ENCODE measurements at regions not wholly inside any gene's neighbourhood (a gene's known extent, or its start where the extent isn't known, plus 50 kb on each side); places are given as distances from the start of the nearest gene placed in this dataset.
"Not testable (repeated sequence)": the region's sequence is repeated elsewhere in the genome, so short reads cannot be mapped to it uniquely, and the experiment has no call there.

GRCh38 chr12:73585136-73585535, 952.5 kb upstream of the ATXN7L3B start:
- Histone ChIP-seq H3K4me3 (ENCODE audit: low read length) (no peak overlapping the region), H4K20me1 (ENCODE audit: control insufficient read depth, insufficient read depth, low read depth, low read length) (no peaks in the 10 kb centered on the region), H3K4me2 (ENCODE audit: low read length) (no peak overlapping the region), H3K9me3 (ENCODE audit: control insufficient read depth, insufficient read depth, low read length) (no peaks in the 10 kb centered on the region), H3K9me2 (replicated peaks; ENCODE audit: control insufficient read depth, low read length) (no peaks in the 10 kb centered on the region), H3K36me3 (ENCODE audit: control insufficient read depth, low read length) (no peaks in the 10 kb centered on the region), H3K79me2 (ENCODE audit: control insufficient read depth, low read length) (no peaks in the 10 kb centered on the region), H3K4me1 (ENCODE audit: control insufficient read depth, low read length) (no peaks in the 10 kb centered on the region), H3K27me3 (ENCODE audit: control insufficient read depth, low read length) (no peaks in the 10 kb centered on the region), H3K27ac (ENCODE audit: low read depth, low read length) (no peak overlapping the region), H3F3A (ENCODE audit: control insufficient read depth, insufficient read depth) (no peaks in the 10 kb centered on the region)
- TF ChIP-seq EZH2phosphoT487 (IDR thresholded peaks at IDR 0.05; ENCODE audit: borderline replicate concordance, low read length) (no peak), CTCF (IDR thresholded peaks at IDR 0.05; ENCODE audit: low read depth, low read length, poor library complexity, severe bottlenecking) (no peak)

- Histone ChIP-seq H3K9me2 (replicated peaks; ENCODE audit: control insufficient read depth, low read length) (no peaks in the 10 kb centered on the region), H3K9me3 (ENCODE audit: control insufficient read depth, insufficient read depth, low read length) (no peaks in the 10 kb centered on the region)
These were observed 948.4 kb upstream of the ATXN7L3B start for GRCh38 chr12:73589220-73589619.

DNA sequence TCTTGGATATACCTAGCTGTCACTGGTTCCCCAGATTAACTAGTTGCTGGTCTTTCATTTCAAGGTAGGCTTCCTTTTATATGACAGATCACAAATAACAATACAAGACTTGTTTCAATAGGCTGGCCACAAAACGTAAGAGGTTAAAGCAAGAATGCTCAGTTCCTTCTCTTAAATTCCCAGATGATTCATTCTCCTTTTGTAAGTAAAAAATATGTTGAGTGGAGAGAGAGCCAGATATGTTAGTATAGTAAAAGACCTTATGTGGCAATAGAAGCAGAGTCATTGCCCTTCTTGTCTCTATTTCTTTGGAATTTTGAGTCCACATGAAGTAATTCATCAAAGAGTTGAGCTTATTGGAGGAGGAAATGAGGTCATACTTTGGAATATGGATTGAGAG, 939.0 kb upstream of the ATXN7L3B start:
- no peak overlapping the region for H3K4me2 ChIP-seq (ENCODE audit: low read length)
- H3F3A ChIP-seq (ENCODE audit: control insufficient read depth, insufficient read depth) = no peaks in the 10 kb centered on the region
- H3K79me2 ChIP-seq (ENCODE audit: control insufficient read depth, low read length) = no peaks in the 10 kb centered on the region
- no peak overlapping the region for H3K4me3 ChIP-seq (ENCODE audit: low read length)
- no peak for TF ChIP-seq EZH2phosphoT487 (IDR thresholded peaks at IDR 0.05; ENCODE audit: borderline replicate concordance, low read length)
- no peak for TF ChIP-seq CTCF (IDR thresholded peaks at IDR 0.05; ENCODE audit: low read depth, low read length, poor library complexity, severe bottlenecking)
- no peaks in the 10 kb centered on the region for H3K36me3 ChIP-seq (ENCODE audit: control insufficient read depth, low read length)
- H3K9me3 ChIP-seq (ENCODE audit: control insufficient read depth, insufficient read depth, low read length) = no peaks in the 10 kb centered on the region
- no peaks in the 10 kb centered on the region for H3K4me1 ChIP-seq (ENCODE audit: control insufficient read depth, low read length)
- H4K20me1 ChIP-seq (ENCODE audit: control insufficient read depth, insufficient read depth, low read depth, low read length) = no peaks in the 10 kb centered on the region
- no peak overlapping the region for H3K27ac ChIP-seq (ENCODE audit: low read depth, low read length)
- H3K27me3 ChIP-seq (ENCODE audit: control insufficient read depth, low read length) = no peaks in the 10 kb centered on the region
- H3K9me2 ChIP-seq (replicated peaks; ENCODE audit: control insufficient read depth, low read length) = no peaks in the 10 kb centered on the region

More at GRCh38 chr12:73589220-73589619, 948.4 kb upstream of the ATXN7L3B start:
- TF ChIP-seq EZH2phosphoT487 (IDR thresholded peaks at IDR 0.05; ENCODE audit: borderline replicate concordance, low read length) (no peak), CTCF (IDR thresholded peaks at IDR 0.05; ENCODE audit: low read depth, low read length, poor library complexity, severe bottlenecking) (no peak)
- Histone ChIP-seq H3K4me1 (ENCODE audit: control insufficient read depth, low read length) (no peaks in the 10 kb centered on the region), H3K4me2 (ENCODE audit: low read length) (no peak overlapping the region), H3K36me3 (ENCODE audit: control insufficient read depth, low read length) (no peaks in the 10 kb centered on the region), H4K20me1 (ENCODE audit: control insufficient read depth, insufficient read depth, low read depth, low read length) (no peaks in the 10 kb centered on the region), H3K79me2 (ENCODE audit: control insufficient read depth, low read length) (no peaks in the 10 kb centered on the region), H3K27ac (ENCODE audit: low read depth, low read length) (no peak overlapping the region), H3K4me3 (ENCODE audit: low read length) (no peak overlapping the region), H3K27me3 (ENCODE audit: control insufficient read depth, low read length) (no peaks in the 10 kb centered on the region), H3F3A (ENCODE audit: control insufficient read depth, insufficient read depth) (no peaks in the 10 kb centered on the region)

DNA sequence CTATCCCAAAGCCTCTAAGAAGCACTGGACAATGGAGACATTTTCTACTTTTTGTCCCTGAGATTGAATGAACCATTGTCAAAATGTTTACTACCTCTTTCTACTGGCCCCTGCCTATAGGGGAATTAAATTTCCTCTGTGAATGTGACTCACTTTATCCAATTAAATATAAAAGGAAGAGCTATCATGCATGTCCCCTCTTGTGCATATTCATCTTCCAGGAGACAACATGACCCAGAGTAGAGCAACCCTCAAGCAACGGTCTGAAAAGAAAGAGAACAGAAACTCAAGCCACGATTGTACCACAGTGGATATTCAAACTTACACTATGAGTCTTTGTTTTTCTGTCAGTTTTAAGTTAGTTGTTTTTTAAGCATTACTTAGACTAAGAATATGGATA, 938.4 kb upstream of the ATXN7L3B start:
- no peaks in the 10 kb centered on the region for H3K79me2 ChIP-seq (ENCODE audit: control insufficient read depth, low read length)
- no peak overlapping the region for H3K4me2 ChIP-seq (ENCODE audit: low read length)
- H3K9me3 ChIP-seq (ENCODE audit: control insufficient read depth, insufficient read depth, low read length) = no peaks in the 10 kb centered on the region
- no peak overlapping the region for H3K27ac ChIP-seq (ENCODE audit: low read depth, low read length)
- H3F3A ChIP-seq (ENCODE audit: control insufficient read depth, insufficient read depth) = no peaks in the 10 kb centered on the region
- no peak for TF ChIP-seq EZH2phosphoT487 (IDR thresholded peaks at IDR 0.05; ENCODE audit: borderline replicate concordance, low read length)
- no peak for TF ChIP-seq CTCF (IDR thresholded peaks at IDR 0.05; ENCODE audit: low read depth, low read length, poor library complexity, severe bottlenecking)
- no peaks in the 10 kb centered on the region for H3K4me1 ChIP-seq (ENCODE audit: control insufficient read depth, low read length)
- H3K4me3 ChIP-seq (ENCODE audit: low read length) = no peak overlapping the region
- no peaks in the 10 kb centered on the region for H4K20me1 ChIP-seq (ENCODE audit: control insufficient read depth, insufficient read depth, low read depth, low read length)
- no peaks in the 10 kb centered on the region for H3K9me2 ChIP-seq (replicated peaks; ENCODE audit: control insufficient read depth, low read length)
- no peaks in the 10 kb centered on the region for H3K36me3 ChIP-seq (ENCODE audit: control insufficient read depth, low read length)
- no peaks in the 10 kb centered on the region for H3K27me3 ChIP-seq (ENCODE audit: control insufficient read depth, low read length)

GRCh38 chr12:73605925-73606324, 931.7 kb upstream of the ATXN7L3B start:
- H3K4me3 ChIP-seq (ENCODE audit: low read length); H3K4me2 ChIP-seq (ENCODE audit: low read length): not testable (repeated sequence)

More at GRCh38 chr12:73605925-73606324, 931.7 kb upstream of the ATXN7L3B start:
- H3K9me2 ChIP-seq (replicated peaks; ENCODE audit: control insufficient read depth, low read length); H3K79me2 ChIP-seq (ENCODE audit: control insufficient read depth, low read length); H3K36me3 ChIP-seq (ENCODE audit: control insufficient read depth, low read length); H3K9me3 ChIP-seq (ENCODE audit: control insufficient read depth, insufficient read depth, low read length); H3K27ac ChIP-seq (ENCODE audit: low read depth, low read length); H3F3A ChIP-seq (ENCODE audit: control insufficient read depth, insufficient read depth); H3K27me3 ChIP-seq (ENCODE audit: control insufficient read depth, low read length); H4K20me1 ChIP-seq (ENCODE audit: control insufficient read depth, insufficient read depth, low read depth, low read length); H3K4me1 ChIP-seq (ENCODE audit: control insufficient read depth, low read length): not testable (repeated sequence)

Measured in DOHH2 (cell line).